ENCODE measurements at regions not wholly inside any gene's neighbourhood (a gene's known extent, or its start where the extent isn't known, plus 50 kb on each side); places are given as distances from the start of the nearest gene placed in this dataset.

GRCh38 chr4:83768146-83768545, 232.2 kb downstream of the GPAT3 start:
- no peak for TF ChIP-seq GABPA (IDR thresholded peaks at IDR 0.05 in 1 of 2, conservative IDR thresholded peaks at IDR 0.05 in 1 of 2)
- TF ChIP-seq CTCF (IDR thresholded peaks at IDR 0.05; ENCODE audit: low read depth, low read length, missing input control) = no peak
- TF ChIP-seq RAD21 (IDR thresholded peaks at IDR 0.05) = no peak
